IPS-18a (cell line): ENCODE measurements at regions not wholly inside any gene's neighbourhood (a gene's known extent, or its start where the extent isn't known, plus 50 kb on each side); places are given as distances from the start of the nearest gene placed in this dataset.

Source experiments
- H3K27ac ChIP-seq: one replicate; pipeline ENCODE4 v1.5.1; 2013; ENCODE audit warnings: low read length
- H3K27me3 ChIP-seq: one replicate; pipeline ENCODE4 v1.6.1; 2013; ENCODE audit warnings: mild to moderate bottlenecking, low read length; ENCODE audit not compliant: control insufficient read depth, insufficient read depth
- H3K36me3 ChIP-seq: one replicate; pipeline ENCODE4 v1.6.1; 2013; ENCODE audit warnings: low read depth, low read length; ENCODE audit not compliant: control insufficient read depth
- H3K4me1 ChIP-seq: one replicate; pipeline ENCODE4 v1.6.1; 2013; ENCODE audit warnings: low read depth, low read length; ENCODE audit not compliant: control insufficient read depth
- H3K4me3 ChIP-seq: one replicate; pipeline ENCODE4 v1.5.1; 2013; ENCODE audit warnings: low read length
- H3K9ac ChIP-seq: one replicate; pipeline ENCODE4 v1.6.1; 2013; ENCODE audit warnings: mild to moderate bottlenecking, low read length, moderate library complexity
- H3K9me3 ChIP-seq: one replicate; pipeline ENCODE4 v1.6.1; 2013; ENCODE audit warnings: low read depth, low read length; ENCODE audit not compliant: control insufficient read depth

DNA sequence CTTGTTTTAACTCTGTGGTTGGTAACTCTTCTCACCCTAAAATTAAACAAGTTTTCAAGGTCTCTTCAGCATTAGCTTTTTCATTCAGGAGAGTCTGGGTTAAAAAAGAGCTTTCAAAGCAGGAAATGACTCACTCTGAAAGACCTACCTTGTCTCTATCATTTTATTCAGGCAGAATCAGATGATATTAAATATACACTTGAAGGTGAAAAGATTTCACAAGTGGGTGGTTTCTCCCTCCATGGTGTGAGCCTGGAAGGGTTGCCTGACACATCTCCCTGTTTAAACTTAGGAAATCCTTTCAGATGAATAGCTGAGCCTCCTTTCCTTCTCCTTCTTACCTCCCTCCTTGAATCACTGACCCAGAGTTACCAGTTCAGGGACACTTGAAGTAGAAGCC lies 1402.0 kb upstream of the PIK3C3 start:
- Histone ChIP-seq H3K9ac (no peak overlapping the region), H3K27me3 (no peaks in the 10 kb centered on the region), H3K36me3 (no peaks in the 10 kb centered on the region), H3K27ac (no peak overlapping the region), H3K4me3 (no peak overlapping the region), H3K9me3 (no peaks in the 10 kb centered on the region), H3K4me1 (peaks cover 7% of the 10 kb centered on the region)

DNA sequence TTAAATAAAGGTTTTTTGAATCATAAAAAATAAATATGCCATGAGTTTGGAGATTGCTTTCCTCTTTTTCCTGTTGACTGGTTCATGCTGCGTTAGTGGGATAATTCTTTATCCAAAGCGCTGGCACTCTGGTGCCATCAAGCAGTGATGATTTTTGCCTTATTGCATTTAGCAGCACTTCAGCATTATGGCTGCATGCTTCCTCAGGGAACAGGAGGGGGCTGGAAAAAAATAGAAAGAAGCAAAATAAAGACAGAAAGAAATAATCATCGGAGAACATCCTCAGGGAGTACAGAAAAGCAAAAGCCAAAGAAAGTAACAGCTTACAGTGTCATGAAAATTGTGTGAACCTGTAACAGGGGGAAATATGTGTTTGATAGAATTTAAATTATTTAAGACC lies 1408.2 kb upstream of the PIK3C3 start:
- Histone ChIP-seq H3K27ac (no peak overlapping the region), H3K4me1 (no peaks in the 10 kb centered on the region), H3K27me3 (no peaks in the 10 kb centered on the region), H3K9me3 (no peaks in the 10 kb centered on the region), H3K9ac (no peak overlapping the region), H3K4me3 (no peak overlapping the region), H3K36me3 (no peaks in the 10 kb centered on the region)

DNA sequence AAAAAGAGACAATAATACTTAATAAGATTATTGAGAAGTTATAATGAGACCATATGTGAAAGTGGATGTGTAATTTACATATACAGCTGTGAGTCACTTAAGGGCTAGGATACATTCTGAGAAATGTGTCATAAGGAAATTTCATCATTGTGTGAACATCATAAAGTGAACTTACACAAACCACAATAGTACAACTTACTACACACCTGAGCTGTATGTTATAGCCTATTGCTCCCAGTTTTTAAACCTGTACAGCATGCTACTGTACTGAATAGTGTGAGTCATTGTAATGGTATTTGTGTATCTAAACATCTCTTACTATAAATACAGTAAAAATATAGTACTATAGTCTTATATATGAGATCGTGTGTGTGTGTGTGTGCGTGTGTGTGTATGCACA lies 1420.3 kb upstream of the PIK3C3 start:
- H3K9ac ChIP-seq = no peak overlapping the region
- no peaks in the 10 kb centered on the region for H3K36me3 ChIP-seq
- H3K4me1 ChIP-seq = no peaks in the 10 kb centered on the region
- no peaks in the 10 kb centered on the region for H3K9me3 ChIP-seq
- H3K27me3 ChIP-seq = no peaks in the 10 kb centered on the region
- H3K4me3 ChIP-seq = no peak overlapping the region
- H3K27ac ChIP-seq = no peak overlapping the region

DNA sequence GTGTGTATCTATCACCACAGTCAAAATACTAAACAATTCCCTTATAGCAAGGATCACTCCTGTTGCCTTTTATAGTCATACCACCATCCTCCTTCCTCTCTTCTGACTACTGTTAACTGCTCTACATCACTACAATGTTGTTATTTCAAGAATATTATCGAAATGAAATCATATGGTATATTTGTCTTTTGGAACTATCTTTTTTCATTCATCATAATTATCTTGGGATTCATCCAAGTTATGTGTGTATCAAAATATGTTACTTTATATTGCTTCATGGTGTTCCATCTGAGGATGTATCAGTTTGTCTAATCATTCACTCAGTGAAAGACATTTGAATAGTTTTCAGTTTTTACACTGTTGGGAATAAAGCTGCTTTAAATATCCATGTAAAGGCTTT lies 1423.0 kb upstream of the PIK3C3 start:
- no peaks in the 10 kb centered on the region for H3K4me1 ChIP-seq
- no peak overlapping the region for H3K4me3 ChIP-seq
- H3K27ac ChIP-seq = no peak overlapping the region
- H3K9me3 ChIP-seq = no peaks in the 10 kb centered on the region
- H3K36me3 ChIP-seq = no peaks in the 10 kb centered on the region
- no peak overlapping the region for H3K9ac ChIP-seq
- H3K27me3 ChIP-seq = no peaks in the 10 kb centered on the region

DNA sequence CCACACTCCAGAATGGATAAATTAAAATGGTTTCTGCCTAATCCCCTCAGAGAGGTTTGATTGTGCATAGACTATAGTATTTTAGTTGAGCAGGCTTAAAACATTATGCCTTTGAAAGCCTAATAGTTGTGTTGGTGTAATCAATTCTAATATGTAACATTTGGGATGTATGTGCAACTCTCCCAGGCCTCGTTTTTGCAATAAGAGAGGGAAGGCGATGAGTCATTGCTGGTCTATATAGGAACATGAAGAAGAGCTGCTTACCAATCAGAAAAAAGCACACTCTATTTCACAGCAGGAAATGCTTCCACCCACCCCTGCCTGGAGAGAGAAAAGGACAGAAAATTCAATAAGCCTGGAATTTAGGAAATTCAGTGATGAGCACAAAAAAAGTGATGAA lies 1424.0 kb upstream of the PIK3C3 start:
- Histone ChIP-seq H3K27ac (no peak overlapping the region), H3K4me1 (no peaks in the 10 kb centered on the region), H3K27me3 (no peaks in the 10 kb centered on the region), H3K9me3 (no peaks in the 10 kb centered on the region), H3K36me3 (no peaks in the 10 kb centered on the region), H3K9ac (no peak overlapping the region), H3K4me3 (no peak overlapping the region)

DNA sequence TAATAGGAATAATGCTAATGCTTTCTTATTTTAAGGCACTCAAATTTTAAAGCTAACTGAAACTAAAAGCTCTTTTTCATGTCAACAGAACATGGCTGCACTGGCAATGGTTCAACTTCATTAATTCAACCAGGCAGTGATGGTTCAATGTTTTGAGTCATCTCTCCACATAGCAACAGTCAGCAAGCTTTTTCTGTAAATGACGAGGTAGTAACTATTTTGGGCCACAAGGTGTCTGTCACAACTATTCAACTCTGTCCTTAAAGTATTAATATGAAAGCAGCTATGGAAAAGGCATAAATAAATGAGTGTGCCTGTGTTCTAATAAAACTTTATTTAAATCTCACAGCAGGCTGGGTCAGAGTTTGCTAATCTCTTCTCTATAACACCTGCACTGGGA lies 1425.6 kb upstream of the PIK3C3 start:
- Histone ChIP-seq H3K9me3 (no peaks in the 10 kb centered on the region), H3K36me3 (no peaks in the 10 kb centered on the region), H3K4me3 (no peak overlapping the region), H3K27me3 (no peaks in the 10 kb centered on the region), H3K4me1 (no peaks in the 10 kb centered on the region), H3K27ac (no peak overlapping the region), H3K9ac (no peak overlapping the region)

DNA sequence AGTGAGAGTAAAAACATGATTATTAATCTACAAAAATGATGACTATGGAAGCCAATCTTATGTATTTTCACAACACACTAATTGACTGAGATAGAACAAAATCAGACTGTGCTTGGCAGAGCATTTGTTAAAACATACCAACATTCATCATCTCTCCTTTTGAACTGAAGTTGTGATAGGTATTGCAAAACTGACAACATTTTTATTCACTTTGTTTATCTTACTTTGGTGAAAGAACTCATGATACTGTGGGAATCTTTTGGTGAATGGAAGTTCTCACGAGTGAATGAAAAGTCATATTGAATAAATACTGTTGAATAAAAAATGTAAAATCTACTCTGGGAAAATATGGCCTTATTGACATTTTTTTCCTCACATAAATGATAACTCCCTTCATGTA lies 1430.2 kb upstream of the PIK3C3 start:
- Histone ChIP-seq H3K9me3 (no peaks in the 10 kb centered on the region), H3K4me3 (no peak overlapping the region), H3K9ac (no peak overlapping the region), H3K27ac (no peak overlapping the region), H3K4me1 (no peaks in the 10 kb centered on the region), H3K27me3 (no peaks in the 10 kb centered on the region), H3K36me3 (no peaks in the 10 kb centered on the region)

DNA sequence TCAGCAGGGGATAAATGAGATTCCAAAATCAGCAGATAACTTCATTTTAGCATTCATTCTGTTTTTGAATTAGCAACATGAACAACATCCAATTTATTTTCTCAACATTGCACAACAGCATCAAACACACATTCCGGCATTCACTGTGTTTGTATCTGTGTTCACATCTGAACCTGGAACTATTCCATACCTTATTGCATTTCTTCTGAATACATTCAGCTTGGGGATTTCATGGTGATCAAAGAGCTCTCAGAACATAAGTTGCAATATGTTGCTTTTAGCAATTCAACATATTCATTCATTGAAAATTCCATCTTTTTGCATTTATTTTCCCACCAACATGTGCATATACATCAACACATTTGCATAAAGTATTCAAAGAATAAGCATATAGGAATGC lies 1431.7 kb upstream of the PIK3C3 start:
- H3K9ac ChIP-seq = no peak overlapping the region
- no peaks in the 10 kb centered on the region for H3K4me1 ChIP-seq
- no peaks in the 10 kb centered on the region for H3K27me3 ChIP-seq
- H3K9me3 ChIP-seq = no peaks in the 10 kb centered on the region
- H3K4me3 ChIP-seq = no peak overlapping the region
- no peaks in the 10 kb centered on the region for H3K36me3 ChIP-seq
- no peak overlapping the region for H3K27ac ChIP-seq

DNA sequence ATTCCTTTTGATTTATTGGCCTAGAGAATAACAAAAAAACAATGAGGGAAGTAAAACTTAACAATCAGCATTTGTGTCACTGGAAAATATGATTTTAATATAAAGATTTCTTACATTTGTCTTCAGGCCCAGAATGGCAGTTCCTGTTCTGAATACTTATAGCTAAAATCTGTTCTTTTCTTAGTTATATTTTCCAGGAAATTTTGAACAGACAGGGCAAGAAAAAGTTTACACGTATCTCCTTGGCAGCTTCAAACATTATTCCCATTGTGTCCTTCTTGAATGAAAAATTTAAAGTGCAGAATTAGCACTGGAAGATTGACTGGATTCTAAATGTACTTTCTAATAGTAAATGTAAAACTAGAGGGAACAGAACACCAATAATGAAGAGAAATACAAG lies 1454.0 kb upstream of the PIK3C3 start:
- Histone ChIP-seq H3K4me1 (no peaks in the 10 kb centered on the region), H3K4me3 (no peak overlapping the region), H3K9me3 (no peaks in the 10 kb centered on the region), H3K27me3 (no peaks in the 10 kb centered on the region), H3K9ac (no peak overlapping the region), H3K36me3 (no peaks in the 10 kb centered on the region), H3K27ac (no peak overlapping the region)

DNA sequence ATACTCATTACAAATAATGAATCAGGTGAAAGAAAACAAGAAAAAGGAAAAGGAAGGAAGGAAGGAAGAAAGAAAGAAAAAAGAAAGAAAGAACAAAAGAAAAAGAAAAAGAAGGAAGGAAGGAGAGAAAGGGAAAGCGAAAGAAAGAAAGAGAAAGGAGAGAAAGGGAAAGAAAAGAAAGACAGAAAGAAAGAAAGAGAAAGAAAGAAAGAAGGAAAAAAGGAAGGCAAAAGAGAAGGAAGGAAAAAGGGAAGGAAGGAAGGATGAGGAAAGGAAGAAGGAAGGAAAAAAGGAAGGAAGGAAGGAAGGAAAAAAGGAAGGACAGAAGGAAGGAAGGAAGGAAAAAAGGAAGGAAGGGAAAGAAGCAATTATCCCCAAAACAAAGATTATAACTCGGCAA lies 1460.4 kb upstream of the PIK3C3 start:
- Histone ChIP-seq H3K9me3 (no peaks in the 10 kb centered on the region), H3K27ac (no peak overlapping the region), H3K36me3 (no peaks in the 10 kb centered on the region), H3K4me1 (no peaks in the 10 kb centered on the region), H3K9ac (no peak overlapping the region), H3K4me3 (no peak overlapping the region), H3K27me3 (no peaks in the 10 kb centered on the region)

DNA sequence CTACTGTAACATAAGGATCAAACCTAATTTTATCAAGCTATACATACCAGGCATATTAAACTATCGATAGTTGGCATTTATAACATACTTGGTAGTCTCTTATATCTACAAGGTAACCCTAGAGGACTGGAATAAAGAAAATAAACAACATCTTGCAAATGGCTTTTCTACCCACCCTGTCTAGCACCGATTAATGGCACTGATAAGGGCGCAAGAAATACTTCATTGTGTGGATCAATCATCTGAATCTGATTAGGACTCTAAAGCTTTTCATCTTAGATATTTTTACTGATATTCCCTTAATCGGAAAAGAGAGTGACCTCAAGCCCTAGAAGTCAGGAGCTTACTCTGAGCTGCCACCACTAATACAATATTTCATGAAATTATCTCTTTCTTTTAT lies 1461.7 kb upstream of the PIK3C3 start:
- H3K4me1 ChIP-seq = no peaks in the 10 kb centered on the region
- no peak overlapping the region for H3K27ac ChIP-seq
- no peak overlapping the region for H3K9ac ChIP-seq
- no peaks in the 10 kb centered on the region for H3K36me3 ChIP-seq
- no peak overlapping the region for H3K4me3 ChIP-seq
- no peaks in the 10 kb centered on the region for H3K9me3 ChIP-seq
- H3K27me3 ChIP-seq = no peaks in the 10 kb centered on the region

DNA sequence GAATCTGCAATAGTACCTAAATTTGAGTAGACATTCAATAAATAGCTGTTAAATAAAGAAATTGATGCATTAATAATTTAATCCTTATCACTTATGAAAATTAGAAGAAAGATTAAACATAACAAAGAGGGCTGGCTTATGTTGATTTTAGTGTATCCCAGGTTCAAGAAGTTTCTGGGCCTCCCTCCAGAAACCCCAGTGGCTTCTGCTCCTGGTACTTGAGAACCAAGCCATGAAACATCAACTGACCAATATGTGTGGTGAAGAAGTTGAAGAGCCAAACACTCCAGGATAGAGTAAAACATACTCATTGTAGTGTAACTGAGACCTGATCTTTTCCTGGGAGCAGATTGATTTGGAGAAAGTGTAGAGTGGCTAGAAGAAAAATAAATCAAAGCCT lies 1465.7 kb upstream of the PIK3C3 start:
- Histone ChIP-seq H3K27me3 (no peaks in the 10 kb centered on the region), H3K36me3 (no peaks in the 10 kb centered on the region), H3K9me3 (no peaks in the 10 kb centered on the region), H3K4me1 (no peaks in the 10 kb centered on the region), H3K9ac (no peak overlapping the region), H3K4me3 (no peak overlapping the region), H3K27ac (no peak overlapping the region)

DNA sequence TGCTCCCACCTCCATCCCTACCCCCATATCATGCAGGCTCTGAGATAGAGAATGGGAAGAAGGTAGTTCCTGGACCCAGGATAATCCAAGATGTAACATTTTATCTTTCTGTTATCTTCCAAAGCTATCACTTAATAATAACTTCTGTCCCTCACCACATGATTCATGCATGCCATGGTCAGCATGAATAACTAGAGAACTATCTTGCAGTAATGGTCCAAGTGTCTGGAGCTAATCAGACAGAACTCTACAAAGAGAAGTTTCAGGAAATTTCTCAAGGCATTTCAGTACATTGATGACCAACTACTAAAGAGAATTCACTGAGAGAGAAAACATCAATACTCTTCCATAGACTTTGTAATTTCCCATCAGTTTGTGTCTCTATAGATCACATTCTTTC lies 1469.7 kb upstream of the PIK3C3 start:
- Histone ChIP-seq H3K4me3 (no peak overlapping the region), H3K9ac (no peak overlapping the region), H3K36me3 (no peaks in the 10 kb centered on the region), H3K27me3 (no peaks in the 10 kb centered on the region), H3K27ac (no peak overlapping the region), H3K4me1 (no peaks in the 10 kb centered on the region), H3K9me3 (no peaks in the 10 kb centered on the region)
